ENCODE measurements at regions not wholly inside any gene's neighbourhood (a gene's known extent, or its start where the extent isn't known, plus 50 kb on each side); places are given as distances from the start of the nearest gene placed in this dataset.

DNA sequence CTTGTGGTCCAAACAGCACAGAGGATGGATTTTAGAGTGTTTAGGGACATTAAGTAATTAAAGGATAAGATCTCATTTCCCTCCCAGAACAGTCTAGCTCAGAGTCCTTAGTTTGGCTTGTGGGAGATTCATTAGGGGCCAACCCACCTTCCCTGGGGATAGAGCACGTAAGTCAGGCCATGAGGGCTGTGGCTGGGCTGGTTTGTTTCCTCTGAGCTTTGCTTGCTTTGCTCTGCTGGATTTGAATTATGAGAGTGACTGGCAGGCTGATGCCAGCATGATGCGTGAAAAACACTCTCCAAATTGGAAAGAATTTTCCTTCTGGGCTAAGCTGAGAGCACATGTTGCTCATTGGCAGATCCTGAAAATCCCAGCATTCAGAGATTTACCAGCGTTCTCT, 84.7 kb upstream of the HEPHL1 start:
- TF ChIP-seq YY1 (IDR thresholded peaks at IDR 0.05; ENCODE audit: insufficient read depth, insufficient read length) = no peak
- no peak for TF ChIP-seq SUZ12 (IDR thresholded peaks at IDR 0.05; ENCODE audit: extremely low read depth, insufficient read depth, insufficient read length)
